Pancreas (tissue), 10 donors: ENCODE measurements at regions not wholly inside any gene's neighbourhood (a gene's known extent, or its start where the extent isn't known, plus 50 kb on each side); places are given as distances from the start of the nearest gene placed in this dataset.

Experiments used
- ATAC-seq, 4 donors: fragments of 200-7000 bp; cut with Tn5 transposase; one replicate each; pipeline versions ENCODE4 v1.8.0 to v1.9.1; 2020; ENCODE audit warnings: mild to moderate bottlenecking in 4 of 4, moderate library complexity in 4 of 4
- DNase-seq, 6 donors: peaks; one replicate each; pipeline ENCODE4 v3.0.0-alpha.2; 2020
- FAIRE-seq: peaks from 2 replicates; lab custom pipeline; 2012; peaks lifted over from hg19 to GRCh38; lab: Jason Lieb, UNC
- H3K27ac ChIP-seq, 4 donors: fragments of 200-600 bp; sonication (generic); 1 replicate in 3 of 4; 2 replicates in 1 of 4; pipeline versions ENCODE4 v1.5.0 to v1.8.0; 2020
- H3K27me3 ChIP-seq, 4 donors: fragments of 200-600 bp; one replicate each; pipeline ENCODE4 v1.8.0; 2021
- H3K36me3 ChIP-seq, 3 donors: fragments of 200-600 bp; sonication (generic) in 1 of 3; one replicate each; pipeline versions ENCODE4 v1.5.0 to v1.8.0; 2020 to 2021
- H3K4me1 ChIP-seq, 3 donors: fragments of 200-600 bp; one replicate each; pipeline ENCODE4 v1.8.0; 2021
- H3K4me3 ChIP-seq, 4 donors: fragments of 200-600 bp; sonication (generic) in 2 of 4; one replicate each; pipeline versions ENCODE4 v1.5.0 to v1.8.0; 2020 to 2021
- H3K9me3 ChIP-seq, 4 donors: fragments of 200-600 bp; one replicate each; pipeline ENCODE4 v1.8.0; 2021
- WGBS, 2 donors: extraction: QIAGEN DNeasy Blood & Tissue Kit; methylation state at CpG; one replicate each; pipeline ENCODE4 v1.1.7; 2013; 5-methylcytosine and 5-hydroxymethylcytosine counted together
- intact Hi-C, 3 donors: fragments of 100-400 bp; cut with DNase I; formaldehyde crosslinking; loops; one replicate each; pipeline versions ENCODE4 v1.11.1 to v1.14.2; 2022
- TF ChIP-seq, protein P1 (sequence below), 4 donors: fragments of 200-600 bp; sonication (generic) in 3 of 4; IDR thresholded peaks; one replicate each; pipeline versions ENCODE4 v1.5.0 to v1.8.0; 2021; ENCODE audit warnings: antibody characterized with exemption in 4 of 4
- donor health status: healthy with polysubstance abuse.
- donor health status: DM: no; HTN: no; CAD: no; lungs with moderate emphysema.
- donor health status: DM: no; HTN: no; CAD: no.
- donor health status: control.
- donor health status: control.
- donor health status: Bipolar disorder and iron deficiency.
- donor health status: DM: yes; HTN: yes; CAD: no.
- donor health status: DM: no; HTN: no; CAD: no.
- donor health status: DM: no; HTN: no; CAD: no.
- donor health status: DM: yes; HTN: yes; CAD: no.

DNA sequence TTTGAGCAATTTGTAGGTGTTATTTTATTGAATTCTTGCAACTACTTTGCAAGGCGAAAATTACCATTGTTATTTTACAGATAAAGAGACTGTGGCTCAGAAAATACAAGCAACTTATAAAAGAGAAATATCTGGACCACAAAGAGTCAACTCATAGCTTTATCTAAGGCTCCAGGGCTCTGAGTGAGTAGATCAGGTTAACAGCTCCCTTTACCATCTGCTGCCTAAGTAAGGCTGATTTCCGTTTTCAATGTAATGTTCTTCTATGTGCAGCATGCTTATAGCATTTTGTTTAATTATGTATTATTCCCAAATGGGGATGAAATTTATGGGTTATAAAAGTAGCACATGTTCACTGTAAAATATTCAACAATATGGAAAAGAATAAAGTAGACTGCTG is 299.1 kb upstream of the TNP1 start:
- peaks cover 0 to 2% (median 0%) of the 10 kb centered on the region in 4 donors for H3K27me3 ChIP-seq
- H3K36me3 ChIP-seq = no peaks in the 10 kb centered on the region
- H3K27ac ChIP-seq = no peak overlapping the region
- DNase-seq = no peak
- H3K9me3 ChIP-seq = no peaks in the 10 kb centered on the region
- no peak overlapping the region for H3K4me3 ChIP-seq
- no peak for ATAC-seq
- H3K4me1 ChIP-seq = no peaks in the 10 kb centered on the region
- TF ChIP-seq, protein P1, sequence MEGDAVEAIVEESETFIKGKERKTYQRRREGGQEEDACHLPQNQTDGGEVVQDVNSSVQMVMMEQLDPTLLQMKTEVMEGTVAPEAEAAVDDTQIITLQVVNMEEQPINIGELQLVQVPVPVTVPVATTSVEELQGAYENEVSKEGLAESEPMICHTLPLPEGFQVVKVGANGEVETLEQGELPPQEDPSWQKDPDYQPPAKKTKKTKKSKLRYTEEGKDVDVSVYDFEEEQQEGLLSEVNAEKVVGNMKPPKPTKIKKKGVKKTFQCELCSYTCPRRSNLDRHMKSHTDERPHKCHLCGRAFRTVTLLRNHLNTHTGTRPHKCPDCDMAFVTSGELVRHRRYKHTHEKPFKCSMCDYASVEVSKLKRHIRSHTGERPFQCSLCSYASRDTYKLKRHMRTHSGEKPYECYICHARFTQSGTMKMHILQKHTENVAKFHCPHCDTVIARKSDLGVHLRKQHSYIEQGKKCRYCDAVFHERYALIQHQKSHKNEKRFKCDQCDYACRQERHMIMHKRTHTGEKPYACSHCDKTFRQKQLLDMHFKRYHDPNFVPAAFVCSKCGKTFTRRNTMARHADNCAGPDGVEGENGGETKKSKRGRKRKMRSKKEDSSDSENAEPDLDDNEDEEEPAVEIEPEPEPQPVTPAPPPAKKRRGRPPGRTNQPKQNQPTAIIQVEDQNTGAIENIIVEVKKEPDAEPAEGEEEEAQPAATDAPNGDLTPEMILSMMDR (IDR thresholded peaks at IDR 0.05) = no peak
- intact Hi-C loops = no loop called here
- FAIRE-seq = no peak
- WGBS, 2 donors = 68 to 73% methylated on average over 2 of the region's 2 CpGs

GRCh38 chr2:217157581-217157980 is 297.7 kb upstream of the TNP1 start:
- WGBS, 2 donors = 81 to 82% methylated on average over 6 of the region's 6 CpGs
- H3K4me1 ChIP-seq = no peaks in the 10 kb centered on the region
- H3K27me3 ChIP-seq = peaks cover 0 to 2% (median 0%) of the 10 kb centered on the region in 4 donors
- ATAC-seq (no peak), DNase-seq (peak in 1 of 6 donors; percentile 26), FAIRE-seq (no peak)
- no peaks in the 10 kb centered on the region for H3K36me3 ChIP-seq
- no peak overlapping the region for H3K4me3 ChIP-seq
- no peak overlapping the region for H3K27ac ChIP-seq
- no peaks in the 10 kb centered on the region for H3K9me3 ChIP-seq
- TF ChIP-seq, protein P1 (IDR thresholded peaks at IDR 0.05) = no peak
- intact Hi-C loops = no loop called here

DNA sequence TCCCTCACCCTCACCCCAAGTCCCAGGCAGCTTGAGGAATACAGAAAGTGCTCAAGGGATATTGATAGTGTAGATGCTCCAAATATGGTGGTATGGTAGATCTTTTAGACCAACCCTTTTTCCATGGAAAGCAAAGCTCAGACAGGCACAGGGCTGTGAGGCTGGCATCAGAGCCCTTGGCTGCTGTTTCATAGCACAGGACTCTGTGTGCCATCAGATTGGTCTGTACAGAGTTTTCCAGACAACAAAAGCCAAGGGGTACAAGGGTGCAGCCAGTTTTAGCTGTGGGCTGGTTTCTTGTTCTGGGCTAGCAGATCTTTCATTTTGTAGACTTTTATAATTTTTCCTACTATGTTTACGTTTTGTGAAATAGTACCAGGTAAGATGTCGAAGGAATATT is 296.9 kb upstream of the TNP1 start:
- ATAC-seq (no peak), FAIRE-seq (no peak), DNase-seq (no peak)
- Histone ChIP-seq H3K36me3 (no peaks in the 10 kb centered on the region), H3K4me3 (no peak overlapping the region), H3K27ac (no peak overlapping the region), H3K27me3 (peaks cover 0 to 2% (median 0%) of the 10 kb centered on the region in 4 donors), H3K9me3 (no peaks in the 10 kb centered on the region), H3K4me1 (no peaks in the 10 kb centered on the region)
- TF ChIP-seq, protein P1 (IDR thresholded peaks at IDR 0.05) = no peak
- WGBS, 2 donors = 58 to 63% methylated on average over 2 of the region's 2 CpGs
- intact Hi-C loops = no loop called here

DNA sequence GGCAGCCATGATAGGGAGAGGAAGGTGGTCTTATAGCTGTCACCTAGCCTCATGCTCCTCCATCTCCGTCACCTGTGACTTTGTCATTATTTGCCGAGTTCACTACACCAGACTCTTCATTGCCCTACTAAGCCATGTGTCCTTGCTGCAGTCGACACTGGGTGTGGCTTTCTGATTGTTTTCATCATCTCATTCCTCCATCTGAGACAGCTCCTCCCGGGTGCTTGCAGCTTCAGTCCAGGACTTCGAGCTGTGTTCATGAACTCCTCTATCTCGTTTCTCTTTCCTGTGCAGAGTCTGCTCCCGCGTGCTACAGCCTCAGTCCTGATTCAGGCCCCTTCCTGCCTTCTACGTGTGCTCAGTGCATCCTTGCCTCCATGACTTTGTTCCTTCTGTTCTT is 295.1 kb upstream of the TNP1 start:
- FAIRE-seq (no peak), DNase-seq (no peak), ATAC-seq (no peak)
- Histone ChIP-seq H3K27me3 (peaks cover 0 to 2% (median 0%) of the 10 kb centered on the region in 4 donors), H3K27ac (no peak overlapping the region), H3K4me3 (no peak overlapping the region), H3K36me3 (no peaks in the 10 kb centered on the region), H3K4me1 (no peaks in the 10 kb centered on the region), H3K9me3 (no peaks in the 10 kb centered on the region)
- WGBS, 2 donors = 66 to 75% methylated on average over 9 of the region's 9 CpGs
- intact Hi-C loops = no loop called here
- TF ChIP-seq, protein P1 (IDR thresholded peaks at IDR 0.05) = no peak

- Histone ChIP-seq H3K27ac (no peak overlapping the region), H3K36me3 (no peaks in the 10 kb centered on the region), H3K27me3 (no peaks in the 10 kb centered on the region), H3K9me3 (no peaks in the 10 kb centered on the region), H3K4me3 (no peak overlapping the region), H3K4me1 (no peaks in the 10 kb centered on the region)
- WGBS, 2 donors = 65 to 69% methylated on average over 5 of the region's 5 CpGs
- DNase-seq (no peak), ATAC-seq (no peak), FAIRE-seq (no peak)
- intact Hi-C loops = no loop called here
- TF ChIP-seq, protein P1 (IDR thresholded peaks at IDR 0.05) = no peak
These were observed 293.6 kb upstream of the TNP1 start for GRCh38 chr2:217153510-217153909.
